ENCODE measurements at regions not wholly inside any gene's neighbourhood (a gene's known extent, or its start where the extent isn't known, plus 50 kb on each side); places are given as distances from the start of the nearest gene placed in this dataset.

GRCh38 chr5:18720002-18720401, 1085.7 kb downstream of the TAF11L14 start:
- no peak overlapping the region for H3K14ac ChIP-seq (ENCODE audit: insufficient read depth, low read length)
- no peak overlapping the region for H3K4ac ChIP-seq (ENCODE audit: low read depth, low read length)
- H4K20me1 ChIP-seq (ENCODE audit: control insufficient read depth, insufficient read depth, insufficient read length) = no peaks in the 10 kb centered on the region
- H3K9me3 Mint-ChIP-seq = no peaks in the 10 kb centered on the region; a peak in 1 of 5 replicates
- no peak overlapping the region for H2BK12ac ChIP-seq (ENCODE audit: insufficient read length, low read depth, low read length)
- no peak for TF ChIP-seq CTCF (conservative IDR thresholded peaks at IDR 0.05)
- no peak overlapping the region for H3K27ac Mint-ChIP-seq
- no CpG with 5 or more reads among the region's 1 CpG for WGBS (ENCODE audit: extremely low coverage, insufficient read length, low lambda C conversion rate)
- no peak overlapping the region for H3T11ph ChIP-seq (ENCODE audit: low read length)
- H3K9me3 ChIP-seq (ENCODE audit: control insufficient read depth, low read depth, low read length) = no peaks in the 10 kb centered on the region
- no peak overlapping the region for H3K9ac ChIP-seq (ENCODE audit: extremely low read depth, insufficient read length, low read length)
- no peak for DNase-seq
- no peak overlapping the region for H4K8ac ChIP-seq (replicated peaks; ENCODE audit: insufficient read length, low read depth, low read length)
- H2AFZ ChIP-seq (ENCODE audit: low read length) = no peak overlapping the region
- H3K23me2 ChIP-seq (ENCODE audit: insufficient read length, low read depth, low read length, poor library complexity, severe bottlenecking) = no peaks in the 10 kb centered on the region
- H3K18ac ChIP-seq (ENCODE audit: insufficient read length, low read depth, low read length) = no peak overlapping the region
- H2AK5ac ChIP-seq (ENCODE audit: insufficient read length, low read length) = no peak overlapping the region
- no peak overlapping the region for H3K4me3 Mint-ChIP-seq
- no peak overlapping the region for H2BK20ac ChIP-seq (ENCODE audit: low read depth, low read length, poor library complexity, severe bottlenecking)
- no peak overlapping the region for H3K23ac ChIP-seq (ENCODE audit: insufficient read length, low read depth, low read length)
- no peaks in the 10 kb centered on the region for H3K27me3 Mint-ChIP-seq (ENCODE audit: low read depth)
- H3K36me3 Mint-ChIP-seq (ENCODE audit: insufficient read depth in 1 of 3, low read depth in 3 of 3) = no peaks in the 10 kb centered on the region
- no peak overlapping the region for H3K27ac ChIP-seq (ENCODE audit: insufficient read length, low read depth, low read length)
- no peak overlapping the region for H4K91ac ChIP-seq (ENCODE audit: insufficient read length, low read depth, low read length)
- no peaks in the 10 kb centered on the region for H3K79me2 ChIP-seq (ENCODE audit: insufficient read depth, low read length)
- no peak overlapping the region for H2BK15ac ChIP-seq (ENCODE audit: low read depth, low read length)
- H2BK5ac ChIP-seq (ENCODE audit: insufficient read length, low read length) = no peak overlapping the region
- H3K27me3 ChIP-seq (ENCODE audit: insufficient read depth, low read length) = no peaks in the 10 kb centered on the region
- no peaks in the 10 kb centered on the region for H3K4me1 ChIP-seq (ENCODE audit: insufficient read depth, low read length)
- H3K56ac ChIP-seq (ENCODE audit: insufficient read length, low read depth, low read length) = no peak overlapping the region
- H4K5ac ChIP-seq (ENCODE audit: insufficient read length, low read depth, low read length) = no peak overlapping the region
- no peak overlapping the region for H3K4me2 ChIP-seq (ENCODE audit: insufficient read depth, insufficient read length, low read length)
- no peaks in the 10 kb centered on the region; a peak in 1 of 4 replicates for H3K4me1 Mint-ChIP-seq
- no peak overlapping the region for H2BK120ac ChIP-seq (ENCODE audit: low read depth, low read length, poor library complexity, severe bottlenecking)
- H3K79me1 ChIP-seq (ENCODE audit: insufficient read depth, low read depth, low read length, poor library complexity, severe bottlenecking) = no peaks in the 10 kb centered on the region

Data from H9 (cell line).